Coronary artery (tissue), 2 donors: ENCODE measurements at regions not wholly inside any gene's neighbourhood (a gene's known extent, or its start where the extent isn't known, plus 50 kb on each side); places are given as distances from the start of the nearest gene placed in this dataset.

Source experiments
- DNase-seq: peaks from one replicate; pipeline ENCODE4 v3.0.0-alpha.2; 2017; ENCODE audit warnings: low spot score
- H3K27ac ChIP-seq, 2 donors: fragments of 200-600 bp; sonication (generic); one replicate each; pipeline ENCODE4 v1.5.1; 2016 to 2019
- H3K4me3 ChIP-seq: fragments of 200-600 bp; sonication (generic); 2 replicates; pipeline ENCODE4 v1.5.1; 2016; ENCODE audit warnings: mild to moderate bottlenecking, moderate library complexity
- TF ChIP-seq, protein P1 (sequence below): fragments of 200-600 bp; sonication (generic); IDR thresholded peaks from one replicate; pipeline ENCODE4 v1.5.1; 2019; ENCODE audit warnings: antibody characterized with exemption

- TF ChIP-seq, protein P1, sequence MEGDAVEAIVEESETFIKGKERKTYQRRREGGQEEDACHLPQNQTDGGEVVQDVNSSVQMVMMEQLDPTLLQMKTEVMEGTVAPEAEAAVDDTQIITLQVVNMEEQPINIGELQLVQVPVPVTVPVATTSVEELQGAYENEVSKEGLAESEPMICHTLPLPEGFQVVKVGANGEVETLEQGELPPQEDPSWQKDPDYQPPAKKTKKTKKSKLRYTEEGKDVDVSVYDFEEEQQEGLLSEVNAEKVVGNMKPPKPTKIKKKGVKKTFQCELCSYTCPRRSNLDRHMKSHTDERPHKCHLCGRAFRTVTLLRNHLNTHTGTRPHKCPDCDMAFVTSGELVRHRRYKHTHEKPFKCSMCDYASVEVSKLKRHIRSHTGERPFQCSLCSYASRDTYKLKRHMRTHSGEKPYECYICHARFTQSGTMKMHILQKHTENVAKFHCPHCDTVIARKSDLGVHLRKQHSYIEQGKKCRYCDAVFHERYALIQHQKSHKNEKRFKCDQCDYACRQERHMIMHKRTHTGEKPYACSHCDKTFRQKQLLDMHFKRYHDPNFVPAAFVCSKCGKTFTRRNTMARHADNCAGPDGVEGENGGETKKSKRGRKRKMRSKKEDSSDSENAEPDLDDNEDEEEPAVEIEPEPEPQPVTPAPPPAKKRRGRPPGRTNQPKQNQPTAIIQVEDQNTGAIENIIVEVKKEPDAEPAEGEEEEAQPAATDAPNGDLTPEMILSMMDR, result no peak
Measured at GRCh38 chr4:57580710-57581599, 470.8 kb upstream of the IGFBP7 start.

GRCh38 chr4:57575426-57575825, 465.2 kb upstream of the IGFBP7 start:
- TF ChIP-seq, protein P1, result no peak
- no peak overlapping the region for H3K27ac ChIP-seq
- no peak overlapping the region for H3K4me3 ChIP-seq
- DNase-seq, result no peak

More at GRCh38 chr4:57580710-57581599, 470.8 kb upstream of the IGFBP7 start:
- no peak overlapping the region for H3K27ac ChIP-seq
- no peak overlapping the region for H3K4me3 ChIP-seq
- no peak for DNase-seq

- H3K27ac ChIP-seq, result no peak overlapping the region
- no peak overlapping the region for H3K4me3 ChIP-seq
- DNase-seq, result no peak
- TF ChIP-seq, protein P1, result no peak
Measured at GRCh38 chr4:57554556-57555092, 444.4 kb upstream of the IGFBP7 start.

GRCh38 chr4:57553728-57554127, 443.5 kb upstream of the IGFBP7 start:
- DNase-seq, result no peak
- H3K27ac ChIP-seq, result no peak overlapping the region
- no peak overlapping the region for H3K4me3 ChIP-seq
- TF ChIP-seq, protein P1, result no peak

DNA sequence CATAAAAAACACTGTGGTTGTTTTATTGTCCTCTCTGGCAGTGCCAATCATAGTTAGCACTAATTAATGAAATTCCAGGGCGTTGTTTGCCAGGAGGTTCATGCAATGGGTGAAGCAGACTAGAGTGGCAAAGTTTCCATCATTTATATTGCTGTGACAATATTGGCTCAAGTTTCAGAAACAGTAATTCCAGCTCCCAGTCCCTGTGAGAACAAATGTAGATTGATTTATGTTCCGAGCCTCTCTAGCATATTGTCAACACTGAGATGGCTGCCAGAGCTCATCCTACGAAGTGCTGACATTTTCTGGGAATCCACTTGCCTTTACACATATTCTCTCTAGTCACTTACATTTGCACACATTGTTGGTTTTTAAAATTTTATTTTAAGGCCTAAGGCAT, 440.0 kb upstream of the IGFBP7 start:
- DNase-seq, result no peak
- H3K27ac ChIP-seq, result no peak overlapping the region
- TF ChIP-seq, protein P1, result no peak
- H3K4me3 ChIP-seq, result no peak overlapping the region

DNA sequence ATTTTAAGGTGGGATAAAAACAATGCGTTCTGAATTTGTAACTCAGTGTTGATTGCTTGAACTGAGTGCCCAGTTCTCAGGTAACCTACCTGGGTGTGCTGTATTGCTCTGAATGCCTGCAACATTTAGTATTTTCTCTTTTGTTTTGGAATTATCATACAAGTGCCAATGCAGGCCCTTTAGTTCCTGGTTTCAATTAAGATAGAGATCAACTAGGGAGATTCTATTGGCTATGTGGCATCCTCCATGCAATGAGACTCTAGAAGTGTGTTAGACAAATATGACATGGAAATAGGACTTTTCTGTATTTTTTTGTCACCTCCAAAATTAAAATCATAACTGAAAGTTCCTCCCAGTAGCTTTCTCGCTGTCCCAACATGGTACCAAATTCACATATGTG, 438.7 kb upstream of the IGFBP7 start:
- TF ChIP-seq, protein P1, result no peak
- H3K27ac ChIP-seq, result no peak overlapping the region
- H3K4me3 ChIP-seq, result no peak overlapping the region
- DNase-seq, result no peak
